ENCODE measurements at regions not wholly inside any gene's neighbourhood (a gene's known extent, or its start where the extent isn't known, plus 50 kb on each side); places are given as distances from the start of the nearest gene placed in this dataset.
A peak's percentile ranks its signal among the peaks of the same experiment; 100 is the strongest.

GRCh38 chr14:38105106-38105702 lies 102.5 kb upstream of the SSTR1 start:
- DNase-seq (ENCODE audit: extremely low spot score, unreplicated experiment), result no peak
- H3K36me3 Mint-ChIP-seq, result no peaks in the 10 kb centered on the region
- H3K27me3 Mint-ChIP-seq, result no peaks in the 10 kb centered on the region
- H3K27ac Mint-ChIP-seq, result peak overlapping the region; percentile 12
- TF ChIP-seq, protein P1, sequence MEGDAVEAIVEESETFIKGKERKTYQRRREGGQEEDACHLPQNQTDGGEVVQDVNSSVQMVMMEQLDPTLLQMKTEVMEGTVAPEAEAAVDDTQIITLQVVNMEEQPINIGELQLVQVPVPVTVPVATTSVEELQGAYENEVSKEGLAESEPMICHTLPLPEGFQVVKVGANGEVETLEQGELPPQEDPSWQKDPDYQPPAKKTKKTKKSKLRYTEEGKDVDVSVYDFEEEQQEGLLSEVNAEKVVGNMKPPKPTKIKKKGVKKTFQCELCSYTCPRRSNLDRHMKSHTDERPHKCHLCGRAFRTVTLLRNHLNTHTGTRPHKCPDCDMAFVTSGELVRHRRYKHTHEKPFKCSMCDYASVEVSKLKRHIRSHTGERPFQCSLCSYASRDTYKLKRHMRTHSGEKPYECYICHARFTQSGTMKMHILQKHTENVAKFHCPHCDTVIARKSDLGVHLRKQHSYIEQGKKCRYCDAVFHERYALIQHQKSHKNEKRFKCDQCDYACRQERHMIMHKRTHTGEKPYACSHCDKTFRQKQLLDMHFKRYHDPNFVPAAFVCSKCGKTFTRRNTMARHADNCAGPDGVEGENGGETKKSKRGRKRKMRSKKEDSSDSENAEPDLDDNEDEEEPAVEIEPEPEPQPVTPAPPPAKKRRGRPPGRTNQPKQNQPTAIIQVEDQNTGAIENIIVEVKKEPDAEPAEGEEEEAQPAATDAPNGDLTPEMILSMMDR (conservative IDR thresholded peaks at IDR 0.05), result no peak
- peak overlapping the region; percentile 57 for H3K4me3 Mint-ChIP-seq
- H3K9me3 Mint-ChIP-seq, result no peaks in the 10 kb centered on the region
- H3K4me1 Mint-ChIP-seq (ENCODE audit: unreplicated experiment), result no peaks in the 10 kb centered on the region

DNA sequence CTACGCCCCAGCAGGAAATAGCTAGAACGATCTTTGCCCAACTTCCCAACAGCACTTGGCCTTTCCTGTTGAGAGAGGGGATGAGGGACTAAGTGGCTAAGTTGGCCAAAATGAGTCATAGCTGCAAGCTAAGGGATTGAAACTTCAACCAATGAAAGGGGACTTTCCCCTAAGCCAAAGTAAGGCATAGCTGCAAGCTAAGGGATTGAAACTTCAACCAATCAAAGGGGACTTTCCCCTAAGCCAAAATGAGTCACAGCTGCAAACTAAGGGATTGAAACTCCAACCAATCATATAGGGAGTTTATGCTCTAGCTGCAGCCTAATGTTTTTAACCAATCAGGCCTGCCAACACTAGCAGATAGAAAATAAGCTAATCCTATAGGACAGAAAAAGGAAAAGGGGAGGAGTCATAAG lies 100.5 kb upstream of the SSTR1 start:
- no peaks in the 10 kb centered on the region for H3K4me1 Mint-ChIP-seq (ENCODE audit: unreplicated experiment)
- H3K9me3 Mint-ChIP-seq, result no peaks in the 10 kb centered on the region
- TF ChIP-seq, protein P1 (conservative IDR thresholded peaks at IDR 0.05), result no peak
- H3K27me3 Mint-ChIP-seq, result no peaks in the 10 kb centered on the region
- no peak for DNase-seq (ENCODE audit: extremely low spot score, unreplicated experiment)
- no peak overlapping the region for H3K27ac Mint-ChIP-seq
- H3K36me3 Mint-ChIP-seq, result no peaks in the 10 kb centered on the region
- H3K4me3 Mint-ChIP-seq, result no peak overlapping the region

DNA sequence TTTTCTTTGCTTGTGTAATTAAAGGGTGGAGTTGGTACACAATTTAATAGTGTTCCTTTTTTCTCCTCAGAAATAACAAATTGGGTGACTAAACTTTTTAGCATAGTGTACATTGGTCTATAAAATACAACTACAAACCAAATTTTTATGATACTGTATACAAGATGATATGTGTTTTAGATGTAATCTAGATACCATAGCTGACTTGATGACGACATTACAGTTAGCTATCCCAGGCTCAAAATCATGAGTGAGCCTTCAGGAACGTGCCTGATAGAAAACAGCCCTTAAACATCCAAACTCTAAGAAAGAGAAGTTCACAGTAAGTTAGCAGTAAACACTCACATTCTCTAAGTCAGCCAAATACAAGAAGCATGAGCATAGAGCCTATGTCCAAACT lies 99.0 kb upstream of the SSTR1 start:
- H3K9me3 Mint-ChIP-seq, result no peaks in the 10 kb centered on the region
- H3K4me1 Mint-ChIP-seq (ENCODE audit: unreplicated experiment), result no peaks in the 10 kb centered on the region
- H3K27ac Mint-ChIP-seq, result no peak overlapping the region
- H3K27me3 Mint-ChIP-seq, result no peaks in the 10 kb centered on the region
- no peaks in the 10 kb centered on the region for H3K36me3 Mint-ChIP-seq
- TF ChIP-seq, protein P1 (conservative IDR thresholded peaks at IDR 0.05), result no peak
- no peak for DNase-seq (ENCODE audit: extremely low spot score, unreplicated experiment)
- no peak overlapping the region for H3K4me3 Mint-ChIP-seq

- Mint-ChIP-seq H3K36me3 (no peaks in the 10 kb centered on the region), H3K4me3 (no peak overlapping the region), H3K4me1 (ENCODE audit: unreplicated experiment) (no peaks in the 10 kb centered on the region), H3K27ac (no peak overlapping the region), H3K27me3 (no peaks in the 10 kb centered on the region), H3K9me3 (no peaks in the 10 kb centered on the region)
- TF ChIP-seq, protein P1 (conservative IDR thresholded peaks at IDR 0.05), result no peak
- no peak for DNase-seq (ENCODE audit: extremely low spot score, unreplicated experiment)
Measured at GRCh38 chr14:38110258-38110657, 97.4 kb upstream of the SSTR1 start.

DNA sequence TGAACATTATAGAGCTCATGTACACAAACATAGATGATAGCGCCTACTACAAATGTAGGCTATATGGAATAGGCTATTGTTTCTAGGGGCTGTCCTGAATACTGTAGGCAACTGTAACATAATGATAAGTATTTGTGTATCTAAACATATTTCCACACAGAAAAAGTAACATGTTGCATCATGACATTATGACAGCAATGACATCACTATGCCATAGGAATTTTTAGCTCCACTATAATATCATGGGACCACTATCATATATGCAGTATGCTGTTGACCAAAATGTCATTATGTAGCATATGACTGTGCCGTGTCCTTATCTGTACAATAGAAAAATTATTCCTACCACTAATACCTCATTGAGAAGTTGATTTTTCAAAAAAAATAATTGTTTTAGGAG lies 96.7 kb upstream of the SSTR1 start:
- no peak overlapping the region for H3K4me3 Mint-ChIP-seq
- DNase-seq (ENCODE audit: extremely low spot score, unreplicated experiment), result no peak
- no peak overlapping the region for H3K27ac Mint-ChIP-seq
- TF ChIP-seq, protein P1 (conservative IDR thresholded peaks at IDR 0.05), result no peak
- no peaks in the 10 kb centered on the region for H3K36me3 Mint-ChIP-seq
- H3K4me1 Mint-ChIP-seq (ENCODE audit: unreplicated experiment), result no peaks in the 10 kb centered on the region
- H3K9me3 Mint-ChIP-seq, result no peaks in the 10 kb centered on the region
- no peaks in the 10 kb centered on the region for H3K27me3 Mint-ChIP-seq

- Mint-ChIP-seq H3K27ac (no peak overlapping the region), H3K4me3 (no peak overlapping the region), H3K4me1 (ENCODE audit: unreplicated experiment) (no peaks in the 10 kb centered on the region), H3K9me3 (no peaks in the 10 kb centered on the region), H3K27me3 (no peaks in the 10 kb centered on the region), H3K36me3 (no peaks in the 10 kb centered on the region)
- DNase-seq (ENCODE audit: extremely low spot score, unreplicated experiment), result no peak
- TF ChIP-seq, protein P1 (conservative IDR thresholded peaks at IDR 0.05), result no peak
Measured at GRCh38 chr14:38113546-38113945, 94.2 kb upstream of the SSTR1 start.

All from type B pancreatic cell (in vitro differentiated cells).